ENCODE measurements at regions not wholly inside any gene's neighbourhood (a gene's known extent, or its start where the extent isn't known, plus 50 kb on each side); places are given as distances from the start of the nearest gene placed in this dataset.

DNA sequence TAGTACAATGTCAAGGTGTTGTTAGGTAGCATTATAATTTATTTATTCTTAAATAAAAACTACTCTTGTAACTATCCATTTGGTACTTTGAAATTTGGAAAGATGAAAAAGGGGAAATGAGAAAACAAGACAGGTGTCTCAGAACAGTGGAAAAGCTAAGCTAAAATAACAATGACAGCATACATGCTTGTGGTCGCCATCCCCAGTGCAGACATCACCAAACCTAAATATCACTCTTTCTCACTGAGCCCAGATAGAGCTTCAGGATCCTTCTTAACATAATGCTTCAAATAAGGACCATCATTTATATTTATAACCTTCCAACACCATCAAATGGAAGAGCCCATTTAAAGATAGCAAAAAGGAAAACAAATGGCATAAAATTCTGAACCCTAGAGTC is 434.4 kb upstream of the BRINP1 start:
- no peak for DNase-seq

GRCh38 chr9:119802621-119803020 is 433.4 kb upstream of the BRINP1 start:
- DNase-seq, result no peak

DNA sequence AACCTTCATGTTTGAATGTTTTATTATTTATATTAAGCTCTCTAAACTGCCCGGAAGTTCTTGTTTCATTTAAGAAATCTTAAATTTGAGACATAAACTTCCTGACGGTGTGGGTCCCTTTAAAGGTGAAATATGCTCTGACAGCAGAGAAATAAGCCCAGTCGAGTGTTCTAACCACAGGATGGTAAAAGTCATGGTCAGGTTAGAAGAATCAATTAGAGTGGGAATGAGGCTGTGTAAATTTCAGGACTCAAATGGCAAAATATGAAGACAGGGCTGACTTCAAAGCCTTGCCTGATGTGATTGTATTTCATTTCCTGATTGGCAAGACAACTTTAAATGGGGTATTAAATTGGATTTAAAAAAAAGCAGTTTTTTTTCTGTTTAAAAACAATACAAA is 432.9 kb upstream of the BRINP1 start:
- DNase-seq, result no peak

- no peak for DNase-seq
Observed at GRCh38 chr9:119801311-119801710, 432.1 kb upstream of the BRINP1 start.

GRCh38 chr9:119795395-119795794 is 426.2 kb upstream of the BRINP1 start:
- no peak for DNase-seq

DNA sequence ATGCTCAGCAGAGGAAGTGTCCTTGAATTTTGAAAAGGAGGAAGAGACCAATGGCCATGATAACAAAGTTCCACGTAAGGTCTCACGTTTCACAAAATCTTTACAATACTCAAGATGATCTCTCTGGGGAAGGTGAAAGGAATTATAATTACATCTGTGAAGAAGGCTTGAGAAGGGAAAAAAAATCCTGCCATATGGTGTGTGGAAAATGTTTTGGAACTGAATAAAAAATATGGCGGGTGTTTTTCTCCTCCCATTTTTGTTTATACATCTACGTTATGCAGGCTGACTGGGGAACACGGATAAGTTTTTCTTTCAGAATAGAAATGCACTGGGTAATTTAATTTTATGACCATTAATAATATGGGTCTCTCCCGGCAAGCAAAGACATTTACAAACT is 425.6 kb upstream of the BRINP1 start:
- no peak for DNase-seq

DNA sequence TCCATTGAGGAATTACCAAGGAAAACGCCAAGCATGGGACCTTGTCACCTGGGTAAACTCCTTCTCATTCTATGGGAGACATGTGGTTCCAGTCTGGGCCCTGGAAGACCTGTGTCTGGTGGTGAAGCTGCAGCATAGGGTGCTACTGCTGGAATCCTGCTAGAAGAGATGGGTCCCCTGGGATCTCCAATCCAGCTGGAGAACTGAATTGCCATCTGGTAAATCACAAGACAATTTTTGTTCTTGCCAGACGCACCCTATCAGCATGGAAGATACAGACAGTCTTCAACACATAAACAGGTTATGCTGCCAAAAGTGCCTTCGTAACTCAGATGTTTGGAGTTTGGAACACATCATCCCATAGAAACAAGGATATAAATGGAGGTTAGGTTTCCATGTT is 424.0 kb upstream of the BRINP1 start:
- DNase-seq, result no peak

- no peak for DNase-seq
Observed at GRCh38 chr9:119792242-119792641, 423.0 kb upstream of the BRINP1 start.

GRCh38 chr9:119789987-119790386 is 420.8 kb upstream of the BRINP1 start:
- DNase-seq, result no peak

GRCh38 chr9:119788921-119789320 is 419.7 kb upstream of the BRINP1 start:
- no peak for DNase-seq

DNA sequence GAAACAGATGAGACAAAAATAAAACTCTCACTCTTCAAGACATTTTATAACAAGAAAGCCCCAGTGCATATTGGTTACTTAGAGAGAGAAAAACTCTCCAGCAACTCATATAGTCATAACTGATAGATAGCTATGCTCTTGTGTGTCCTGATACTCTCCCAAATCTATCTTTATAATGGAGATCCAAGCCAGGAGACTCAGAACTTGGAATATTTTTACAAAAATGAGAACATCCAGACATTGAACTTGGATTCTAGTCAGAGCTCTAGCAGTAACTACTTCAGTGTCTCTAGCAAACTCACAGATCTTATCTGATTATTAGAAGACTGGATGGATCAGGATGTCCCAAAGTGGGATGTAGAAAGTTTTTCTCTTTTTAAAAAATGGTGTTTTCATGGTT is 412.7 kb upstream of the BRINP1 start:
- DNase-seq, result no peak

- DNase-seq, result no peak
Observed at GRCh38 chr9:119775410-119775809, 406.2 kb upstream of the BRINP1 start.

DNA sequence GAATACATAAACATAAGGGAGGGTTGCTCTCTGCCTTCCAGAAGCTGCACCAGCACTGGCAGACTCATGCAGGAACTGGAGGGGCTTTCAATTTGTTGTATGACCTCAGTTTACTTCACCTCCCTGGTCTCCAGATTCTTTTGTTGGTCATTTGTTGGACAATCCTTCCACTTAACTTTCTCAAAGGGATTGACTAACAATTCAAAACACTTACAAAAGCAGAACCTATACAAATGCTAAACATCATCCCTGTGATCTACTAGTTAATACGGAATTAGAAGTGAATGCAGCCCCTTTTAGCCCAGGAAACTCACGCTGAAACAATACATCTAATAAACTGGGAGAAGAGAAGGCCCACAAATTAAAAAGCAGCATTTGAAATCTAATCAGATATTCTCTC is 404.6 kb upstream of the BRINP1 start:
- no peak for DNase-seq

DNA sequence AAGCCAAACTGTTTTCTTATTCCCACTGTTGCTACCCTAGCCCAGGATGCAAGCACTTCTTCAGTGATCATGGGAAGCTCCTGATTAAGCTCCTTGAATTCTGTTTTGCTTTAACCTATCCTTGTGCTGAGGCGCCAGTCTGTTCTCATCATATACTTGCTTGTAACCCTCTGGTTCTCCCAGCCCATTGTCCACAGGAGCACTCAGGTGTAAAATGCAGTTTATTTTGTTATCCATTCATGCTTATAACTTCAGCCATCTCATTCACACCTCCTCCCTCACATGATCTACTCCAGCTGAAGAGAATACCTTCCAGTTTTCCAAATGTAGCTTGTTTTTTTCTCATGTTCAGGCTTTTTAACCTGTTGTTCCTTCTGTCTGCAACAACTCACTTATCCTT is 402.1 kb upstream of the BRINP1 start:
- DNase-seq, result no peak

GRCh38 chr9:119768266-119768665 is 399.0 kb upstream of the BRINP1 start:
- no peak for DNase-seq

GRCh38 chr9:119765632-119766175 is 396.5 kb upstream of the BRINP1 start:
- no peak for DNase-seq

GRCh38 chr9:119763260-119763659 is 394.0 kb upstream of the BRINP1 start:
- no peak for DNase-seq

GRCh38 chr9:119761812-119762211 is 392.6 kb upstream of the BRINP1 start:
- no peak for DNase-seq

DNA sequence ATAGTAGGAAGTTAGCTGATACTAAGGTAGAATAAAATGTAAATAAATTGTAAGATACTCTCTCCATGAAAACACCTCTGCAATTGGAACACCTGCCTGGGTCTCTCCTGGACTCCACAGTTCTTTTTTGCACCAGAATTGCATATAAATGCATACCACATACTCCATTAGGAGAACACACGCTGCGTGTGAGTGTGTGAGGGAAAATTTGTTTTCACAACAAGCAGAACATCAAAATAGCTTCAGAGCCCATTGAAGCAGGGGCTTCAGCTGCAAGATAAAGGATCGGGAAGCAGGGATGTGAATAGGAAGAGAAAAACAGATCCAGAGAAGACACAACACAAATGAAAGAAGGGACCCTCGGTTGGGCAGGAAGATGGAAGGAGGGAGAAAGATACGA is 389.8 kb upstream of the BRINP1 start:
- no peak for DNase-seq

GRCh38 chr9:119758241-119758640 is 389.0 kb upstream of the BRINP1 start:
- DNase-seq, result no peak

DNA sequence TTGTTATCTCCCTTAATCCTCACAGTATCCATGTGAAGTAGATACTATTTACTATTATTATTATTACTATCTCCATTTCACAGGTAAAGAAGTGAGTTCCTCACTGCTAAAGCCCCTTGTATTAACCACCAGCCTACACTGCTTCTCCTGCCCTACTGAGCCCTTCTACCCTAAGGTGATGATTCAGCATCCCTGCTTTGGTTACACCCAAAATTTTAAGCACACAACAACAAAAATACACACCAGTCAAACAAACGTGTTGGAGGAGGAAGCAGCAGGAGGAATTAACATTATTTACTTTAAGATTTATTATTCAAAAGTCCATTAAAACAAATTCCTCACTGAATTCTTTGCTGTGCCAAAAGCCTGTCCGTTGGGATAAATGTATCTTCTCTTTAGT is 370.2 kb upstream of the BRINP1 start:
- no peak for DNase-seq

DNA sequence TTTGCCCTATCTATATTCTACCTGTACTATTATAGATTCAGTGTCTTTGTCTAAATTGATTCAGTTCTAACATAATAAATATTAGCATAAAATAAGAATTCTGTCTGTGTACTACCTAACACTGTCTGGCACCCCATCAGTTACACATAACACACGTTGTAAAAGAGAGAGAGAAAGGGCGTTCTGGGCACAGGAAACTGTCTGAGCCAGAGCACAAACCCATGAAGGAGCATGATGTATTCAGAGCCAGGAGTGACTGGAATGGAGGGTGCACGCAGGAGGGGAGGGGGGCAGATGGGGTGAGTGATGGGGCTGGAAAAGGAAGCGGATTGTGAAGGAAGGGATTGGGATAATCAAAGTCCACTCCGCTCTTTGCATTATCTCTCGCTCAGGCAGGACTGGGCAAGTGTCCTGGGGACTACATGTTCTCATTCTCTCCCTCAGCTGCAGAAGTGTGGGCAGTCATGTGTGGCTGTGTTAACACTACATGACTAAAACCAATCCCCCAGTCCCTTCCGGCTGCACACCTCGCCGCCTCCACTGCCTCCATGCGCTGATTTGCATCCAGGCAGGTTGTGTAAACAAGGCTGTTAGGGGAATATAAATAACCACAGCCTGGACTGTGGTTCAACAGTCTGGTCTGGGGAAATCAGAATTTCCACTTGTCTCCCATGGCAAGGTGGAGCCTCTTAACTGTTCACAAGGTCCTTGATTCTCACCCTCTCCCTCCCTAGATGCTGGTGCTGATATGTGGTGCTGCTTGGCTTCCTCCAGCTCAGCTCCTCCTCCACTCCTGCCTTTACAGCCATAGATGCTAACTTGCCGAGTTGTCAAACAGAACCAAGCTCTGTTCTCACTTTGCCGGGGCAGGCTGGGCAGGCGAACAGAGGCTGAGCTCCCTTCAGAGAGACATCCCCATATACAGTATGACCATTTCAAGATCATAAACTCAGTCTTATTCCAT is 367.5 kb upstream of the BRINP1 start:
- no peak for DNase-seq

DNA sequence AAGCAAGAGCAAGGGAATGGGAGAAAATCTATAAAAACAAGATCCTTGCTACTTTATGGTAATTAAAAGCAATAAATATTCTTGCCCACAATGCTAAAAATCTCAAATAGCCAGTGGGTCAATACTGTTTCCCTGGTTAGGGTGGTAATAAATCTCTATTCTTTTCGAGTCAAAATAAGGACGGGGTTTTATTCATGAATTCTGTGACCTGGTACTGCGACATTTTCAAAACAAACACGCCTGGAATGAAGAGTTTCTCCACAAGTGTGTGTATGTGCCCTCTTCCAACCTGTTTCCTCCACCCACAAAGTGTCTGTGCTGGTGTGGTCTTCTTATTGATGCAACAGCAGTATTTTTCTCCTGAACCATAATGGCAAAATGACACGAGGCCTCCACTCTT is 358.8 kb upstream of the BRINP1 start:
- no peak for DNase-seq

DNA sequence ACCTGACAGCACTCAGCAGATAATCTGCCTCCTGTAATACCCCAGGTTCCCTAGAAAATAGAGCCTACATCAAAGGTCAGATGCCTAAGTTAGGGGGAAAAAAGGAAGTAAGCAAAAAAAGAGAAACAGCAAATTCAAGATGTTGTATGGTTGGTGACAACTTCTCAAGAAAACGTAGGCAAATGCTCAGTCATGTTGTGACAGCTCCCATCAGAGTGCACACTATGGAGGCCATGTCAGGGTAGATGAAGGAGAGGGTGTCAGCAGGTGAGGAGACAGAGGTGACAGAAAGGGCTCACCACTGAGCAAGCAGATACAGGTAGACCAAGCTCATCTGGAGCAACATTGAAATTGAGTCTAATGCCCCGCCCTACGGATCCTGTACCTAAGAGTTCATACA is 356.8 kb upstream of the BRINP1 start:
- no peak for DNase-seq

- no peak for DNase-seq
Observed at GRCh38 chr9:119722384-119722783, 353.1 kb upstream of the BRINP1 start.

Measured in bone marrow (tissue), 2 donors.